ENCODE measurements at regions not wholly inside any gene's neighbourhood (a gene's known extent, or its start where the extent isn't known, plus 50 kb on each side); places are given as distances from the start of the nearest gene placed in this dataset.

DNA sequence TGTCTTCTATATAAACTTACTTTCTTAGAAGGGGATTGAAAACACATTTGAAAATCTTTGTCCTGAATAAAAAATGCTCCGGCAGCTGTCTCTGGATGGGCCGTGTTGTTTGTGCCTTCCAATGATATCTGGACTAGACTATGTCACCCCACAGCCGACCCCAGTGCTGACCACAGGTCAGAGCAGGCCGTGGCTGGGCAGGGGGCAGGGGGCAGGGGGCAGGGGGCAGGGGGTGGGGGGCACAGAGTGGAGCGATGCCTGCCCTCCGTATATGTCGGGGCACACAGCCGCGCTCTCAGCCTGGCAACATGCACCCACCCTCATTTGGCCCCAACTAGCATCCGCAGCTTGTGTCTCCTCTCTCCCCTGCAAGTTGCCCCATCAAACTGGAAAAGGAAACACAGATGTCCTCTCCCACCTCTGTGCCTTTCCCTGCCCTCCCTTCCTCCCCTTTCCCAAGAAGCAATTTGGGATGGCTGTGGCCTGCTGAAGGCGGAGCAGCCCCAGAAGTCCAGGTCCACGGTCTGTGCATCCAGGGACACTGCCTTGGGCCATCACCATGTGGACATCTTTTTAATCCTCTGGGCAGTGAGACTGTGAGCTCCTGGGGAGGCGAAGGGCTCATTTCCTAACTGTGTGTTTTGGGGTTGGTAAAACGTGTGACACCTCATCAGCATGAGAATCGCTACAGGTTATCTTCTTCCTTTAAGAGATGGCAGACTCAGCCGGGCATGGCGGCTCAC lies 295.7 kb upstream of the RTL1 start:
- Histone ChIP-seq H3K36me3 (ENCODE audit: insufficient read depth, low read length) (no peaks in the 10 kb centered on the region), H3K9me3 (ENCODE audit: insufficient read depth, low read depth, low read length) (no peaks in the 10 kb centered on the region), H3K4me3 (ENCODE audit: low read length) (no peak overlapping the region), H3K27me3 (ENCODE audit: insufficient read depth, low read length) (no peaks in the 10 kb centered on the region), H3K4me1 (ENCODE audit: insufficient read depth, low read length) (0 out of 2 replicates have a peak, but pooled peaks cover 1% of the 10 kb centered on the region), H3K9ac (ENCODE audit: low read depth, low read length) (no peak overlapping the region), H3K27ac (ENCODE audit: low read depth, low read length) (no peak overlapping the region)
- WGBS, result 88% methylated on average over 15 of the region's 17 CpGs

DNA sequence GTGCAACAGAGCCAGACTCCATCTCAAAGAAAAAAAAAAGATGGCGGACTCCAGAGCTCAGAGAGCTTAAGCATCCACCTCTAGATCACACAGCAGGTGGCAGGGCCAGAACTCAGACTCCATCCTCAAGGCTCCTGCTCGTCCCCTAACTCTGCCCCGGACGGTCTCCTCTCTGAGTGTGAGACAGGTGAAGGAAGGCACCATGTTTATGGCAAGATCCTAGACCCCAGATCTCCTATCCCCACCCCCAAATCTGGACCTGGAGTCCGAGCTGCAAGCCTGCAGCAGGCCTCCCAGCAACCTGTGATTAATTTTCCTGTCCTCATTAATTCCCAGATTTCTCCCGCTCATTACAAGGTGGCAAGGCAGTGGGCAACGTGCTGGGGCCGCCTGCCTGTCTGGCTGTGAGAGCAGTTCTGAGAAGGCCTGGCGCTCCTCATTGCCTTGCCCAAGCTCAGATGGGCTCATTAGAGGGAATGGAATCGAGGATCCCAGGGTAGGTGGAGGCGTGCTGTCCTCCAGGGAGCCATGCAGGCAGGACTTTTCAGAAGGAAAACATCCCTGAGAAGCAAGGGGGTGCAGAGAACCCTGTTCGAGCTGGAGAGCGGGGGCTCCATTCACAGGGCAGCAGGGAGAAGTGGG lies 296.6 kb upstream of the RTL1 start:
- H3K27me3 ChIP-seq (ENCODE audit: insufficient read depth, low read length), result no peaks in the 10 kb centered on the region
- no peaks in the 10 kb centered on the region for H3K9me3 ChIP-seq (ENCODE audit: insufficient read depth, low read depth, low read length)
- no peaks in the 10 kb centered on the region for H3K36me3 ChIP-seq (ENCODE audit: insufficient read depth, low read length)
- WGBS, result 93% methylated on average over 12 of the region's 13 CpGs
- H3K27ac ChIP-seq (ENCODE audit: low read depth, low read length), result no peak overlapping the region
- H3K9ac ChIP-seq (ENCODE audit: low read depth, low read length), result no peak overlapping the region
- no peaks in the 10 kb centered on the region for H3K4me1 ChIP-seq (ENCODE audit: insufficient read depth, low read length)
- no peak overlapping the region for H3K4me3 ChIP-seq (ENCODE audit: low read length)

DNA sequence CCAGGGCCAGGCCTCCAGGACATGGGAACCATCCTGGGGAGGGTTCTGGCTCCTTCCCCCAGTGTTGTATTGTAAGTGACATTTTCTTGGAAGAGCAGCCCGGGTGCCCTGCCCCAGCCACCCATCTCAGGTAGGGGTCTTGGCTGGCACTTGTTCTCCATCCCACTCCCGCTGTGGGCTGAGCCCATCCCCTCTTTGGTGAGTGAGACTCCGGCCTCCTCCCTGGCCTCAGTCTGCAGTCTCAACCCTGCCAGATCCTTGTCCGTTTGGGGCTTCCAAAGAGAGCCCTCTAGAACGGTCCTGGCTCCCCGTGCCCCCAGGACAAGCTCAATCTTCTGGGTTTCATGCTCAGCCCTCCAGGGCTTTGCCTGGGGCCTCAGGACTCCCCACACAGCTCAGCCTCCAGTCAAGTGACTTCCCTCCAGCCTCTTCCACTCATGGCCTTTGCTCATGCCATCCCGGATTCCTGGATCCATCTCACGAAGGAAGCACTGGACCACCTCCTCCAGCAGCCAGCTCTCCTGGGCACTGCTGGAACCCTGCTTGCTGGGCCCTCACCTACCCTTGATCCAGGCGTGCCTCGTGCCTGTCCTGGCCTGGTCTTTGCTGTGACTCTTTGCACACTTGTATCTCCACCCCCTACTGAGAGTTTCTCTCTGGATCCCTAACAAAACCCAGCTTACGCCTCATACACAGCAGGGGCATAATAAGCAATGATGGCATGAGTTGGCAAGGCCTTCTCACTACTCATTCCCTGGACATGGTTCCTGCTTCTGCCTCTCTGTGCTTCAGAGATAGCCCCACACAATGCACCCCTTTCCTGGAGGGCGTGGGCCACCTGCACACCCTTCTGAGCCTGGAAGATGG lies 297.4 kb upstream of the RTL1 start:
- no peaks in the 10 kb centered on the region for H3K4me1 ChIP-seq (ENCODE audit: insufficient read depth, low read length)
- no peaks in the 10 kb centered on the region for H3K27me3 ChIP-seq (ENCODE audit: insufficient read depth, low read length)
- H3K9me3 ChIP-seq (ENCODE audit: insufficient read depth, low read depth, low read length), result no peaks in the 10 kb centered on the region
- H3K4me3 ChIP-seq (ENCODE audit: low read length), result no peak overlapping the region
- no peaks in the 10 kb centered on the region for H3K36me3 ChIP-seq (ENCODE audit: insufficient read depth, low read length)
- H3K27ac ChIP-seq (ENCODE audit: low read depth, low read length), result no peak overlapping the region
- 92% methylated on average over 12 of the region's 12 CpGs for WGBS
- H3K9ac ChIP-seq (ENCODE audit: low read depth, low read length), result no peak overlapping the region

DNA sequence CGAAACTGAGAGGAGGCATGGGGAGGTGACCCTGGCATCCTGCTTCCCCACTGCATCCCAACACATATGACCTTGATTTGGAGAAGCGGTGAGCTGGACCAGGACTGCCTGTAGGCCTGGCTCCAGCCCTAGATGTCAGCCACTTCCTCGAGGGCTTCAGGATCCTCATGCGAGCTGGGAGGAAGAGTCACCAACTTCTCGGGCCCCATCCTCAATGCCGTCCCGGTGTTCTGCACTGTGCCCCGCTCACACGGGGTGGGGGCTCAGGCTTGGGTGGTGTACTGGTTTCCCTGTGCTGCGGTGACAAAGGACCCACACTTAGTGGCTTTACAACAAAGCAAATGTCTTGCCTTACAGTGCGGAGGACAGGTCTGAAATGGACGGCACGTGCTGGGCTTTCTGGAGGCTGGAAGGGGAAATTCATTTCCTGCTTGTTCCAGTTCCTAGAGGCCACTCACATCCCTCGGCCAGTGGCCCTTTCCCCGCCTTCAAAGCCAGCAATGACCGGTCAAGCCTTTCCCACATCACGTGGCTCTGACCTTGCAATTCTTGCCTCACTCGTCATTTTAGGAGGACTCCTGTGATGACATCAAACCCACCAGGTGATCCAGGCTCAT lies 298.1 kb upstream of the RTL1 start:
- no peaks in the 10 kb centered on the region for H3K36me3 ChIP-seq (ENCODE audit: insufficient read depth, low read length)
- no peak overlapping the region for H3K9ac ChIP-seq (ENCODE audit: low read depth, low read length)
- 91% methylated on average over 18 of the region's 18 CpGs for WGBS
- no peaks in the 10 kb centered on the region for H3K4me1 ChIP-seq (ENCODE audit: insufficient read depth, low read length)
- H3K27me3 ChIP-seq (ENCODE audit: insufficient read depth, low read length), result no peaks in the 10 kb centered on the region
- no peaks in the 10 kb centered on the region for H3K9me3 ChIP-seq (ENCODE audit: insufficient read depth, low read depth, low read length)
- no peak overlapping the region for H3K27ac ChIP-seq (ENCODE audit: low read depth, low read length)
- no peak overlapping the region for H3K4me3 ChIP-seq (ENCODE audit: low read length)

DNA sequence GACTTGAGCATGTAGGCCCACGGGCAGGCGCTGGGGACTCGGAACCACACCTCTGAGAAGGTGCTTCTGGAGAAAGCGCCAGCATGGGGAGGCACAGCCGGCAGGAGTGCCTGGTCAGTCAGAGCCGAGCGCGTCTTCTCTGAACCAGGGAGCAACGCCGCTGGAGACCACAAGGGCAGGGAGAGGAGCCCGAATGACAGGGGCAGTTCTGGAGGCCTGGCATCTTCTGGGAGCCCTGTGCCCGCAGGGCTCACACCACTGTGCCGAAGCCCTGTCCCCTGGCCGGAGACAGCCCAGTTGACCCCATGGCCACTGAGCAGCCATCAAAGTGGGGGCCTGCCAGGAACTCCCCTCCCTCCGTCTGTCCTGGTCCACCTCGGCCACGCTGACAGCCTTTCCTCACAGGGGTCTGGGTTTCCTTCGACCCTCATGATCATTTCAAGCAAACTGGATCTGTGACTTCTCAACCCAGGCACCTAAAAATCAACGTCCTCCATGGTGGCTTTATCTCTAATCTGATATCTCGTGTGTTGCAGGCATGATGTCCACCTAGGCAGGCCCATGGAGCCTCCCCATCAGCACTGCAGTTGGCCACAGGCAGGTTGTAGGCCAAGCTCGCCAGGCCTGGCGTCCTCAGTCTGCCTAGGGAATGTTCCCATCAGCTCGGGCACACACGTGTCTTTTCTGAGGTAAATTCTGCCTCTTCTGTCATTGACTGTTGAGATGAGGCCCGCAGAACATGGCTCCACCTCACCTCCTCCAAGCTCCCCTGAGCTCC lies 299.3 kb upstream of the RTL1 start:
- no peak overlapping the region for H3K4me3 ChIP-seq (ENCODE audit: low read length)
- H3K27ac ChIP-seq (ENCODE audit: low read depth, low read length), result no peak overlapping the region
- H3K9me3 ChIP-seq (ENCODE audit: insufficient read depth, low read depth, low read length), result peaks cover 5% of the 10 kb centered on the region; the same call in 1 of the 2 replicates
- H3K36me3 ChIP-seq (ENCODE audit: insufficient read depth, low read length), result no peaks in the 10 kb centered on the region
- H3K27me3 ChIP-seq (ENCODE audit: insufficient read depth, low read length), result no peaks in the 10 kb centered on the region
- H3K9ac ChIP-seq (ENCODE audit: low read depth, low read length), result no peak overlapping the region
- 88% methylated on average over 25 of the region's 25 CpGs for whole genome bisulfite sequencing
- H3K4me1 ChIP-seq (ENCODE audit: insufficient read depth, low read length), result no peaks in the 10 kb centered on the region

DNA sequence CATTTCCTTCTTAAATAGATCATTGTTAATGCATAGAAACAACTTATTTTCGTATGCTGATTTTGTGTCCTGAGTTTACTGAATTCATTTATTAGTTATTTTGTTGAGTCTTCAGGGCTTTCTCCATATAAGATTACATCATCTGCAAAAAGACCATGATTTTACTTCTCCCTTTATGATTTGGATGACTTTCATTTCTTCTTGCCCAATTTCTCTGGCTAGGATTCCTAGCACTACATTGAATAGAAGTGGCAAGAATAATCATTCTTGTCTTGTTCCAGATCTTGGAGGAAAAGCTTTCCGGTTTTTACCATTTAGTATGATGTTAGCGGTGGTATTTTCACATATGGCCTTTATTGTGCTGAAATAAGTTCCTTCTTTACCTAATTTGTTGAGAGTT lies 303.0 kb upstream of the RTL1 start:
- H3K4me1 ChIP-seq (ENCODE audit: insufficient read depth, low read length), result no peaks in the 10 kb centered on the region
- no peaks in the 10 kb centered on the region for H3K27me3 ChIP-seq (ENCODE audit: insufficient read depth, low read length)
- no peak overlapping the region for H3K4me3 ChIP-seq (ENCODE audit: low read length)
- no peak overlapping the region for H3K27ac ChIP-seq (ENCODE audit: low read depth, low read length)
- H3K36me3 ChIP-seq (ENCODE audit: insufficient read depth, low read length), result no peaks in the 10 kb centered on the region
- H3K9ac ChIP-seq (ENCODE audit: low read depth, low read length), result no peak overlapping the region
- WGBS, result 91% methylated on average over 2 of the region's 3 CpGs
- H3K9me3 ChIP-seq (ENCODE audit: insufficient read depth, low read depth, low read length), result peaks cover 34% of the 10 kb centered on the region

DNA sequence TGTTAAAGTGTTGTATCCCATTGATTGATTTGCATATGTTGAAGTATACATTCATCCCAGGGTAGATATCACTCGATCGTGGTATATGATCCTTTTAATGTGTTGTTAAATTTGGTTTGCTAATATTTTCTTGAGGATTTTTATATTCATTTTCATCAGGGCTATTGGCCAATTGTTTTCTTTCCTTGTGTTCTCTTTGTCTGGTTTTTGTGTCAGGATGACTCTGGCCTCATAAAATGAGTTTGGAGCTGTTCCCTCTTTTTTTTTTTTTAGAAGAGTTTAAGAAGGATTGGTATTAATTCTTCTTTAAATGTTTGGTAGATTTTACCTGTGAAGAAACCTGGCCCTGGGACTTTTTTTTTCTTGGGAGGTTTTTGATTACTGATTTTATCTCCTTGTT lies 303.5 kb upstream of the RTL1 start:
- Histone ChIP-seq H3K4me3 (ENCODE audit: low read length) (no peak overlapping the region), H3K4me1 (ENCODE audit: insufficient read depth, low read length) (no peaks in the 10 kb centered on the region), H3K9ac (ENCODE audit: low read depth, low read length) (no peak overlapping the region), H3K9me3 (ENCODE audit: insufficient read depth, low read depth, low read length) (peaks cover 34% of the 10 kb centered on the region), H3K27ac (ENCODE audit: low read depth, low read length) (no peak overlapping the region), H3K36me3 (ENCODE audit: insufficient read depth, low read length) (no peaks in the 10 kb centered on the region), H3K27me3 (ENCODE audit: insufficient read depth, low read length) (no peaks in the 10 kb centered on the region)
- 100% methylated on average over 2 of the region's 2 CpGs for WGBS

DNA sequence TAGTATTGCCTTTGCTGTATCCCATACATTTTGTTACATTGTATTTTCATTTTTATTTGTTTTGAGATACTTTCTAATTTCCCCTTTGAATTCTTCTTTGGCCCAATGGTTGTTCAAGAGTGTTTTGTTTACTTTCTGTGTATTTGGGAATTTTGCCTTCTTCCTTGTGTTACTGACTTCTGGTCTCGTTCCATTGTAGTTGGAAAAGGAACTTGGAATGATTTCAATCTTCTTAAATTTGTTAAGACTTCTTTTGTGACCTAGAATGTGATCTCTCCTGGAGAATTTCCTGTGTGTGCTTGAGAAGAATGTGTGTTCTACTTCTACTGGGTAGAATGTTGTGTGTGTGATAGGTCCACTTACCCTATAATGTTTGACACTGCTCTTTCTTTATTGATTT lies 304.4 kb upstream of the RTL1 start:
- whole genome bisulfite sequencing, result 86% methylated on average over 1 of the region's 1 CpG
- no peak overlapping the region for H3K4me3 ChIP-seq (ENCODE audit: low read length)
- no peak overlapping the region for H3K27ac ChIP-seq (ENCODE audit: low read depth, low read length)
- H3K4me1 ChIP-seq (ENCODE audit: insufficient read depth, low read length), result no peaks in the 10 kb centered on the region
- H3K9me3 ChIP-seq (ENCODE audit: insufficient read depth, low read depth, low read length), result peaks cover 34% of the 10 kb centered on the region
- H3K9ac ChIP-seq (ENCODE audit: low read depth, low read length), result no peak overlapping the region
- no peaks in the 10 kb centered on the region for H3K36me3 ChIP-seq (ENCODE audit: insufficient read depth, low read length)
- no peaks in the 10 kb centered on the region for H3K27me3 ChIP-seq (ENCODE audit: insufficient read depth, low read length)

DNA sequence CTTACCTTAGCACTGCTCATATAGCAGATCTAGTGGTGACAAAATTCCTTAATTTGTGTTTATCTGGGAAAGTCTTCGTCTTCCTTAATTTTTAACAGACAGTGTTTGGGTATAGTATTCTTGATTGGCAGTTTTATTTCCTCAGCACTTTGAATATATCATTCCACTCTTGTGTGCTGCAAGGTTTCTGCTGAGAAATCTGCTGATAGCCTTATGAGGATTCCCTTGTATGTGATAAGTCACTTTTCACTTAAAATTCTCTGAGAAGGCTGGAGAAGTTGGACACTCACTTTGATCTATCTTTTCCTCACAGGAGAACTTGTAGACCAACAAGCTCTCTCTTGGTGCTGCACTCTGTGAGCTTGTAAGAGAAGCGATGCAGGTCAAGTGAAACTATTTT lies 306.1 kb upstream of the RTL1 start:
- H3K9me3 ChIP-seq (ENCODE audit: insufficient read depth, low read depth, low read length), result peaks cover 34% of the 10 kb centered on the region
- H3K27ac ChIP-seq (ENCODE audit: low read depth, low read length), result no peak overlapping the region
- no peaks in the 10 kb centered on the region for H3K27me3 ChIP-seq (ENCODE audit: insufficient read depth, low read length)
- no peaks in the 10 kb centered on the region for H3K4me1 ChIP-seq (ENCODE audit: insufficient read depth, low read length)
- H3K9ac ChIP-seq (ENCODE audit: low read depth, low read length), result no peak overlapping the region
- H3K4me3 ChIP-seq (ENCODE audit: low read length), result no peak overlapping the region
- no peaks in the 10 kb centered on the region for H3K36me3 ChIP-seq (ENCODE audit: insufficient read depth, low read length)
- 89% methylated on average over 2 of the region's 2 CpGs for WGBS

DNA sequence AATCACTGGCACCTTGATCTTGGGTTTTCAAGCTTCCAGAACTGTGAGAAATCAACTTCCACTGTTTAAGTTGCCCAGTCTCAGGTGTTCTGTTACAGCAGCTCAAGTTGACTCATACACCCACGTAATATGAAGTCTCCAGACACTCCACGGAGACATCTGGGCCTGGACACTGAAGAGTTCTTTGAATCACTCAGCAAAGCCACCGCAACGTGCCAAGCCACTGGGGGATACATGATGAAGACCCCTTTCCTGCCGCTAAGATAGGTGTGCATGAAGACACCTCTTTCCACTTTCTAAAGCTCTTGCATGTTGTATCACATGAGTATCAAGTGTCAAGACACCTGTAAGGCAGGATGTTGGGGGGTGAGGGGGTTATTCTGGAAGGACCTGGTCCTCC lies 311.7 kb upstream of the RTL1 start:
- Histone ChIP-seq H3K36me3 (ENCODE audit: insufficient read depth, low read length) (no peaks in the 10 kb centered on the region), H3K9ac (ENCODE audit: low read depth, low read length) (no peak overlapping the region), H3K4me1 (ENCODE audit: insufficient read depth, low read length) (no peaks in the 10 kb centered on the region), H3K27ac (ENCODE audit: low read depth, low read length) (no peak overlapping the region), H3K9me3 (ENCODE audit: insufficient read depth, low read depth, low read length) (peaks cover 8% of the 10 kb centered on the region; the same call in 1 of the 2 replicates), H3K4me3 (ENCODE audit: low read length) (no peak overlapping the region), H3K27me3 (ENCODE audit: insufficient read depth, low read length) (no peaks in the 10 kb centered on the region)
- WGBS, result 97% methylated on average over 5 of the region's 5 CpGs
